SK-N-SH treated with all-trans-retinoic acid at 6 μM for 48 hours (cell line): ENCODE measurements at regions not wholly inside any gene's neighbourhood (a gene's known extent, or its start where the extent isn't known, plus 50 kb on each side); places are given as distances from the start of the nearest gene placed in this dataset.

Source experiments
- ATAC-seq: fragments of 200-7000 bp; cut with Tn5 transposase; 3 replicates; pipeline ENCODE4 v1.9.1; 2020; ENCODE audit warnings: mild to moderate bottlenecking, moderate library complexity
- ARNTL ChIP-seq: fragments of 450-650 bp; formaldehyde crosslinking; IDR thresholded peaks from 2 replicates; pipeline ENCODE4 v1.5.0; 2020; ENCODE audit warnings: low read depth, mild to moderate bottlenecking, moderate library complexity, borderline replicate concordance
- BACH2 ChIP-seq: fragments of 250-450 bp; sonication (Bioruptor Pico); IDR thresholded peaks from 2 replicates; pipeline ENCODE4 v1.9.0; 2021; ENCODE audit warnings: mild to moderate bottlenecking, borderline replicate concordance
- CSDC2 ChIP-seq: fragments of 250-450 bp; sonication (Bioruptor Pico); IDR thresholded peaks from 2 replicates; pipeline ENCODE4 v1.5.0; 2020; ENCODE audit warnings: mild to moderate bottlenecking, moderate library complexity
- ESRRG ChIP-seq: fragments of 250-450 bp; sonication (Bioruptor Pico); IDR thresholded peaks from 2 replicates; pipeline ENCODE4 v1.6.1; 2021; ENCODE audit warnings: mild to moderate bottlenecking
- GLIS3 ChIP-seq: fragments of 250-450 bp; sonication (Bioruptor Pico); IDR thresholded peaks from 2 replicates; pipeline ENCODE4 v1.5.0; 2020; ENCODE audit warnings: mild to moderate bottlenecking, moderate library complexity
- ISL1 ChIP-seq: fragments of 250-450 bp; sonication (Bioruptor Pico); IDR thresholded peaks from 2 replicates; pipeline ENCODE4 v2.1.2; 2022; ENCODE audit warnings: mild to moderate bottlenecking, moderate library complexity
- OSR1 ChIP-seq: fragments of 250-450 bp; sonication (Bioruptor Pico); IDR thresholded peaks from 2 replicates; pipeline ENCODE4 v1.8.0; 2022; ENCODE audit warnings: moderate library complexity, mild to moderate bottlenecking, inconsistent platforms
- PPARA ChIP-seq: fragments of 250-450 bp; sonication (Bioruptor Pico); IDR thresholded peaks from 2 replicates; pipeline ENCODE4 v1.5.0; 2020; ENCODE audit warnings: mild to moderate bottlenecking, borderline replicate concordance
- RARB ChIP-seq: fragments of 250-450 bp; sonication (Bioruptor Pico); IDR thresholded peaks from 2 replicates; pipeline ENCODE4 v1.8.0; 2021; ENCODE audit warnings: mild to moderate bottlenecking, moderate library complexity
- SNAI2 ChIP-seq: fragments of 250-450 bp; sonication (Bioruptor Pico); IDR thresholded peaks from 2 replicates; pipeline ENCODE4 v1.5.0; 2020; ENCODE audit warnings: mild to moderate bottlenecking, moderate library complexity
- TOX ChIP-seq: fragments of 250-450 bp; sonication (Bioruptor Pico); IDR thresholded peaks from 2 replicates; pipeline ENCODE4 v1.8.0; 2021; ENCODE audit warnings: mild to moderate bottlenecking, moderate library complexity, borderline replicate concordance
- ZC3H10 ChIP-seq: fragments of 250-450 bp; sonication (Bioruptor Pico); IDR thresholded peaks from 2 replicates; pipeline ENCODE4 v1.5.1; 2021; ENCODE audit warnings: mild to moderate bottlenecking, moderate library complexity
- ZFP3 ChIP-seq: fragments of 250-450 bp; sonication (Bioruptor Pico); IDR thresholded peaks from 2 replicates; pipeline ENCODE4 v1.5.0; 2020; ENCODE audit warnings: mild to moderate bottlenecking, moderate library complexity
- ZNF565 ChIP-seq: fragments of 450-650 bp; formaldehyde crosslinking; conservative IDR thresholded peaks from 2 replicates; pipeline ENCODE4 v1.5.0; 2020; ENCODE audit warnings: low read depth, mild to moderate bottlenecking, moderate library complexity
- ZNF70 ChIP-seq: fragments of 450-650 bp; formaldehyde crosslinking; IDR thresholded peaks from 2 replicates; pipeline ENCODE4 v1.5.0; 2020; ENCODE audit warnings: mild to moderate bottlenecking, moderate library complexity
- ZNF8 ChIP-seq: fragments of 450-650 bp; formaldehyde crosslinking; IDR thresholded peaks from 2 replicates; pipeline ENCODE4 v1.5.0; 2020; ENCODE audit warnings: mild to moderate bottlenecking, moderate library complexity
- TF ChIP-seq, protein P1 (sequence below): fragments of 250-450 bp; sonication (Bioruptor Pico); IDR thresholded peaks from 2 replicates; pipeline ENCODE4 v1.5.1; 2020; ENCODE audit warnings: low read depth, mild to moderate bottlenecking, moderate library complexity
- TF ChIP-seq, protein P2 (sequence below): fragments of 250-450 bp; sonication (Bioruptor Pico); IDR thresholded peaks from 2 replicates; pipeline ENCODE4 v1.8.0; 2020; ENCODE audit warnings: mild to moderate bottlenecking, moderate library complexity, borderline replicate concordance
- TF ChIP-seq, protein P3 (sequence below): fragments of 250-450 bp; sonication (Bioruptor Pico); IDR thresholded peaks from 2 replicates; pipeline ENCODE4 v1.8.0; 2021; ENCODE audit warnings: low read depth, mild to moderate bottlenecking, moderate library complexity, borderline replicate concordance
- TF ChIP-seq, protein P4 (sequence below): fragments of 250-450 bp; sonication (Bioruptor Pico); IDR thresholded peaks from 2 replicates; pipeline ENCODE4 v1.5.1; 2021; ENCODE audit warnings: mild to moderate bottlenecking, moderate library complexity
- TF ChIP-seq, protein P5 (sequence below): fragments of 250-450 bp; sonication (Bioruptor Pico); IDR thresholded peaks from 2 replicates; pipeline ENCODE4 v1.5.0; 2020; ENCODE audit warnings: mild to moderate bottlenecking, moderate library complexity

DNA sequence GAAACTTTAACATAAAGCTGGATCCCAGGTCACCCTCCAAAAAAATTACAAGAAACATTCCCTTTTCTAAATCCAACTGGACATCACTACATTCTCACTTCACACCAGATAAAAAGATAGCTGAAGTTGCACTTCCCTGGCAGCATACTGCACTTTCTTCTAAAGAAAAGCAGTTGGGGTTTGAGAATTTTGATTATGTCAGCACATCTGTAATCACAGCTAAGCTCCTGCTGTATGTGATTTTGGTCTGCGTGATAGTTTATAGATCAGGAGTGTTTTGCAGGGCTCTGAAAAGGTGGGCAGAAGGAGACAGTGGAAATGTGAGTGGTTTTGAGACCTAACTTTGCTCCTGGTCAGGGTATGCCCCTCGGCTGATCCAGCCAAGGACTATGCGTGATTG is 199.1 kb upstream of the AKR1E2 start:
- ATAC-seq = no peak
- TF ChIP-seq CSDC2 (CRISPR knock-in tag) (no peak), OSR1 (no peak), ZFP3 (no peak)
- TF ChIP-seq, protein P1, sequence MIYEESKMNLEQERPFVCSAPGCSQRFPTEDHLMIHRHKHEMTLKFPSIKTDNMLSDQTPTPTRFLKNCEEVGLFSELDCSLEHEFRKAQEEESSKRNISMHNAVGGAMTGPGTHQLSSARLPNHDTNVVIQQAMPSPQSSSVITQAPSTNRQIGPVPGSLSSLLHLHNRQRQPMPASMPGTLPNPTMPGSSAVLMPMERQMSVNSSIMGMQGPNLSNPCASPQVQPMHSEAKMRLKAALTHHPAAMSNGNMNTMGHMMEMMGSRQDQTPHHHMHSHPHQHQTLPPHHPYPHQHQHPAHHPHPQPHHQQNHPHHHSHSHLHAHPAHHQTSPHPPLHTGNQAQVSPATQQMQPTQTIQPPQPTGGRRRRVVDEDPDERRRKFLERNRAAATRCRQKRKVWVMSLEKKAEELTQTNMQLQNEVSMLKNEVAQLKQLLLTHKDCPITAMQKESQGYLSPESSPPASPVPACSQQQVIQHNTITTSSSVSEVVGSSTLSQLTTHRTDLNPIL (CRISPR knock-in tag) = no peak

DNA sequence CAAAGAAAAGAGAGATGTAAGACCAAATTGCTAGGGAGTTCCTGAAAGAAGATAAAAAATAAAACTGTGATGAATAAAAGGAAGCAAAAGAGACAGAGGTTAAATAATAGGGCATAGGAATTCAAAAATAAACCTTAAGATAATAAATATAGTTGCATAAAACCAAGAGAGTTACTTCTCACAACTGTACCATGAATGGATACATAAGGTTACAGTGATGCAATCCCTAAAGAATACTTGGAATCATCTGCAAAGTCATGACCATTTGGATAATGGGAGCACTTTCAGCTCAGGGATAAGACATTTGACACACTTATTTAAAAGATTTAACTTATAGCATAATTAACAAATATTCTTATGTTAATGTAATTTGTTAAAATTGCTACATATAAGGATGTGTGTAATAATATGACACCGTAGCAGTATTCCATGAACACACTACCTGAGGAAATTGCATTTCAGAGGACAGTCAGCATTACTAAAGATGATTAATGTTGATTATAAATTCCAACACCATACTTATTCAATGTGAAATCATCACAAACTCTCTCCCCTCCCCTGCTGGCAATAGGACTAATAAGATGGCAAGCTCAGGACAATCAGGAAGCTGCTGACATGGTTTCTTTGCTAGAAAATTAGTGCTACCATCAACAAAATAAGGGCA is 202.1 kb upstream of the AKR1E2 start:
- ATAC-seq = no peak
- TF ChIP-seq, protein P2, sequence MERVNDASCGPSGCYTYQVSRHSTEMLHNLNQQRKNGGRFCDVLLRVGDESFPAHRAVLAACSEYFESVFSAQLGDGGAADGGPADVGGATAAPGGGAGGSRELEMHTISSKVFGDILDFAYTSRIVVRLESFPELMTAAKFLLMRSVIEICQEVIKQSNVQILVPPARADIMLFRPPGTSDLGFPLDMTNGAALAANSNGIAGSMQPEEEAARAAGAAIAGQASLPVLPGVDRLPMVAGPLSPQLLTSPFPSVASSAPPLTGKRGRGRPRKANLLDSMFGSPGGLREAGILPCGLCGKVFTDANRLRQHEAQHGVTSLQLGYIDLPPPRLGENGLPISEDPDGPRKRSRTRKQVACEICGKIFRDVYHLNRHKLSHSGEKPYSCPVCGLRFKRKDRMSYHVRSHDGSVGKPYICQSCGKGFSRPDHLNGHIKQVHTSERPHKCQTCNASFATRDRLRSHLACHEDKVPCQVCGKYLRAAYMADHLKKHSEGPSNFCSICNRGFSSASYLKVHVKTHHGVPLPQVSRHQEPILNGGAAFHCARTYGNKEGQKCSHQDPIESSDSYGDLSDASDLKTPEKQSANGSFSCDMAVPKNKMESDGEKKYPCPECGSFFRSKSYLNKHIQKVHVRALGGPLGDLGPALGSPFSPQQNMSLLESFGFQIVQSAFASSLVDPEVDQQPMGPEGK = no peak
- TF ChIP-seq, protein P3, sequence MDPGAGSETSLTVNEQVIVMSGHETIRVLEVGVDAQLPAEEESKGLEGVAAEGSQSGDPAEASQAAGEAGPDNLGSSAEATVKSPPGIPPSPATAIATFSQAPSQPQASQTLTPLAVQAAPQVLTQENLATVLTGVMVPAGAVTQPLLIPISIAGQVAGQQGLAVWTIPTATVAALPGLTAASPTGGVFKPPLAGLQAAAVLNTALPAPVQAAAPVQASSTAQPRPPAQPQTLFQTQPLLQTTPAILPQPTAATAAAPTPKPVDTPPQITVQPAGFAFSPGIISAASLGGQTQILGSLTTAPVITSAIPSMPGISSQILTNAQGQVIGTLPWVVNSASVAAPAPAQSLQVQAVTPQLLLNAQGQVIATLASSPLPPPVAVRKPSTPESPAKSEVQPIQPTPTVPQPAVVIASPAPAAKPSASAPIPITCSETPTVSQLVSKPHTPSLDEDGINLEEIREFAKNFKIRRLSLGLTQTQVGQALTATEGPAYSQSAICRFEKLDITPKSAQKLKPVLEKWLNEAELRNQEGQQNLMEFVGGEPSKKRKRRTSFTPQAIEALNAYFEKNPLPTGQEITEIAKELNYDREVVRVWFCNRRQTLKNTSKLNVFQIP = no peak
- TF ChIP-seq, protein P4, sequence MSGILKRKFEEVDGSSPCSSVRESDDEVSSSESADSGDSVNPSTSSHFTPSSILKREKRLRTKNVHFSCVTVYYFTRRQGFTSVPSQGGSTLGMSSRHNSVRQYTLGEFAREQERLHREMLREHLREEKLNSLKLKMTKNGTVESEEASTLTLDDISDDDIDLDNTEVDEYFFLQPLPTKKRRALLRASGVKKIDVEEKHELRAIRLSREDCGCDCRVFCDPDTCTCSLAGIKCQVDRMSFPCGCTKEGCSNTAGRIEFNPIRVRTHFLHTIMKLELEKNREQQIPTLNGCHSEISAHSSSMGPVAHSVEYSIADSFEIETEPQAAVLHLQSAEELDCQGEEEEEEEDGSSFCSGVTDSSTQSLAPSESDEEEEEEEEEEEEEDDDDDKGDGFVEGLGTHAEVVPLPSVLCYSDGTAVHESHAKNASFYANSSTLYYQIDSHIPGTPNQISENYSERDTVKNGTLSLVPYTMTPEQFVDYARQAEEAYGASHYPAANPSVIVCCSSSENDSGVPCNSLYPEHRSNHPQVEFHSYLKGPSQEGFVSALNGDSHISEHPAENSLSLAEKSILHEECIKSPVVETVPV (CRISPR knock-in tag) = no peak
- no peak for TF ChIP-seq GLIS3 (CRISPR knock-in tag)
- no peak for TF ChIP-seq RARB (CRISPR knock-in tag)
- TF ChIP-seq TOX (CRISPR knock-in tag) = no peak
- no peak for TF ChIP-seq ISL1 (CRISPR knock-in tag)
- TF ChIP-seq, protein P1 (CRISPR knock-in tag) = no peak
- no peak for TF ChIP-seq OSR1
- TF ChIP-seq ESRRG = no peak
- no peak for TF ChIP-seq PPARA
- no peak for TF ChIP-seq BACH2 (CRISPR knock-in tag)
- TF ChIP-seq ZFP3 = no peak
- no peak for TF ChIP-seq ZNF70
- no peak for TF ChIP-seq ARNTL (CRISPR knock-in tag)
- TF ChIP-seq CSDC2 (CRISPR knock-in tag) = no peak
- TF ChIP-seq ZC3H10 (CRISPR knock-in tag) = no peak
- no peak for TF ChIP-seq SNAI2 (CRISPR knock-in tag)
- TF ChIP-seq, protein P5, sequence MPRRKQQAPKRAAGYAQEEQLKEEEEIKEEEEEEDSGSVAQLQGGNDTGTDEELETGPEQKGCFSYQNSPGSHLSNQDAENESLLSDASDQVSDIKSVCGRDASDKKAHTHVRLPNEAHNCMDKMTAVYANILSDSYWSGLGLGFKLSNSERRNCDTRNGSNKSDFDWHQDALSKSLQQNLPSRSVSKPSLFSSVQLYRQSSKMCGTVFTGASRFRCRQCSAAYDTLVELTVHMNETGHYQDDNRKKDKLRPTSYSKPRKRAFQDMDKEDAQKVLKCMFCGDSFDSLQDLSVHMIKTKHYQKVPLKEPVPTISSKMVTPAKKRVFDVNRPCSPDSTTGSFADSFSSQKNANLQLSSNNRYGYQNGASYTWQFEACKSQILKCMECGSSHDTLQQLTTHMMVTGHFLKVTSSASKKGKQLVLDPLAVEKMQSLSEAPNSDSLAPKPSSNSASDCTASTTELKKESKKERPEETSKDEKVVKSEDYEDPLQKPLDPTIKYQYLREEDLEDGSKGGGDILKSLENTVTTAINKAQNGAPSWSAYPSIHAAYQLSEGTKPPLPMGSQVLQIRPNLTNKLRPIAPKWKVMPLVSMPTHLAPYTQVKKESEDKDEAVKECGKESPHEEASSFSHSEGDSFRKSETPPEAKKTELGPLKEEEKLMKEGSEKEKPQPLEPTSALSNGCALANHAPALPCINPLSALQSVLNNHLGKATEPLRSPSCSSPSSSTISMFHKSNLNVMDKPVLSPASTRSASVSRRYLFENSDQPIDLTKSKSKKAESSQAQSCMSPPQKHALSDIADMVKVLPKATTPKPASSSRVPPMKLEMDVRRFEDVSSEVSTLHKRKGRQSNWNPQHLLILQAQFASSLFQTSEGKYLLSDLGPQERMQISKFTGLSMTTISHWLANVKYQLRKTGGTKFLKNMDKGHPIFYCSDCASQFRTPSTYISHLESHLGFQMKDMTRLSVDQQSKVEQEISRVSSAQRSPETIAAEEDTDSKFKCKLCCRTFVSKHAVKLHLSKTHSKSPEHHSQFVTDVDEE (CRISPR knock-in tag) = no peak
- TF ChIP-seq ZNF565 = no peak
- TF ChIP-seq, all 23 proteins: peak for 0

DNA sequence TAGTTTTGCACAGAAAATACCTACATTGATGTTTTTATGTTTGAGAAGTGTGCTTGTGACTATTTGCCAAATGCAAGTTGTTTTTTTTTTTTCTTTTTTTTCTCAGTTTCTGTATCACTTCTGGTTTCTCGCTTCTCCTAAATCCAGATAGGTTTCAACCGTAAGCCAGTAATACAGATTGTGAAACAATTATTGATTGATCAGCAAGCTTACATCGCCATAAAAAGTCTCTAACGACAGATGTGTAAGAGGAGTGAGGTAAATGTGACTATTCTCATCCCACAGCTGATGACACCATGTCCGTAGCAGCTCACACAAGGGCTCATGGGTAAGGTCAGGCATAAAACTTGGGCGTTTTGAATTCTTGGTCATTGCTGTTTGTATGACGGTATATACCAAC is 202.8 kb upstream of the AKR1E2 start:
- no peak for TF ChIP-seq ZC3H10 (CRISPR knock-in tag)
- TF ChIP-seq CSDC2 (CRISPR knock-in tag) = no peak
- TF ChIP-seq SNAI2 (CRISPR knock-in tag) = no peak
- no peak for TF ChIP-seq ARNTL (CRISPR knock-in tag)
- no peak for TF ChIP-seq TOX (CRISPR knock-in tag)
- TF ChIP-seq RARB (CRISPR knock-in tag) = no peak
- TF ChIP-seq, protein P3 = no peak
- no peak for TF ChIP-seq GLIS3 (CRISPR knock-in tag)
- no peak for TF ChIP-seq ZNF8 (CRISPR knock-in tag)
- TF ChIP-seq OSR1 = no peak
- TF ChIP-seq ZNF70 = no peak
- ATAC-seq = no peak
